ENCODE measurements at regions not wholly inside any gene's neighbourhood (a gene's known extent, or its start where the extent isn't known, plus 50 kb on each side); places are given as distances from the start of the nearest gene placed in this dataset.

GRCh38 chr21:31408301-31409088, 64.4 kb upstream of the TIAM1 start:
- TF ChIP-seq CTCF (conservative IDR thresholded peaks at IDR 0.05) (no peak), ZFX (IDR thresholded peaks at IDR 0.05) (no peak)

All from C4-2B (cell line).